GM21576 (cell line): ENCODE measurements at regions not wholly inside any gene's neighbourhood (a gene's known extent, or its start where the extent isn't known, plus 50 kb on each side); places are given as distances from the start of the nearest gene placed in this dataset.
"Not testable (repeated sequence)": the region's sequence is repeated elsewhere in the genome, so short reads cannot be mapped to it uniquely, and the experiment has no call there.

ENCODE experiments used
- ATAC-seq: cut with Tn5 transposase; IDR thresholded peaks from one replicate; pipeline ENCODE4 v1.9.1; 2021; ENCODE audit warnings: mild to moderate bottlenecking, moderate library complexity; ENCODE audit not compliant: unreplicated experiment

- not testable (repeated sequence) for ATAC-seq
These were observed 325.0 kb upstream of the CHST9 start for GRCh38 chr18:27510036-27510633.

- no peak for ATAC-seq
These were observed 316.6 kb upstream of the CHST9 start for GRCh38 chr18:27501671-27502070.

- no peak for ATAC-seq
These were observed 315.4 kb upstream of the CHST9 start for GRCh38 chr18:27500531-27500930.

GRCh38 chr18:27497246-27497645 lies 312.1 kb upstream of the CHST9 start:
- ATAC-seq = no peak

- ATAC-seq = no peak
These were observed 308.1 kb upstream of the CHST9 start for GRCh38 chr18:27493182-27493581.

GRCh38 chr18:27491772-27492171 lies 306.7 kb upstream of the CHST9 start:
- no peak for ATAC-seq

GRCh38 chr18:27483276-27483675 lies 298.2 kb upstream of the CHST9 start:
- no peak for ATAC-seq

- ATAC-seq = no peak
These were observed 293.4 kb upstream of the CHST9 start for GRCh38 chr18:27478459-27478858.

- no peak for ATAC-seq
These were observed 288.2 kb upstream of the CHST9 start for GRCh38 chr18:27473318-27473717.

GRCh38 chr18:27467073-27467472 lies 282.0 kb upstream of the CHST9 start:
- no peak for ATAC-seq

GRCh38 chr18:27461957-27462356 lies 276.8 kb upstream of the CHST9 start:
- no peak for ATAC-seq

- no peak for ATAC-seq
These were observed 264.0 kb upstream of the CHST9 start for GRCh38 chr18:27449104-27449503.

GRCh38 chr18:27447930-27448329 lies 262.8 kb upstream of the CHST9 start:
- no peak for ATAC-seq

- no peak for ATAC-seq
These were observed 262.4 kb upstream of the CHST9 start for GRCh38 chr18:27447451-27447881.

- ATAC-seq = no peak
These were observed 245.5 kb upstream of the CHST9 start for GRCh38 chr18:27430595-27430994.

GRCh38 chr18:27428716-27429475 lies 243.8 kb upstream of the CHST9 start:
- no peak for ATAC-seq

- no peak for ATAC-seq
These were observed 243.0 kb upstream of the CHST9 start for GRCh38 chr18:27428120-27428519.

GRCh38 chr18:27423581-27423980 lies 238.5 kb upstream of the CHST9 start:
- no peak for ATAC-seq

GRCh38 chr18:27419646-27420045 lies 234.5 kb upstream of the CHST9 start:
- ATAC-seq = no peak

GRCh38 chr18:27415495-27415894 lies 230.4 kb upstream of the CHST9 start:
- no peak for ATAC-seq

GRCh38 chr18:27414682-27415081 lies 229.6 kb upstream of the CHST9 start:
- no peak for ATAC-seq
